Stimulated activated CD4-positive, alpha-beta T cell treated with anti-CD3 and anti-CD28 coated beads, Interleukin-1b, Interleukin-23, amount 100 ng/mL, for 24 hours (primary cell): ENCODE measurements at regions not wholly inside any gene's neighbourhood (a gene's known extent, or its start where the extent isn't known, plus 50 kb on each side); places are given as distances from the start of the nearest gene placed in this dataset.
"Not testable (repeated sequence)": the region's sequence is repeated elsewhere in the genome, so short reads cannot be mapped to it uniquely, and the experiment has no call there.

Experiments
- DNase-seq, 4 experiments: peaks; one replicate each; pipeline ENCODE4 v3.0.0-alpha.2; 2020; ENCODE audit warnings: low read depth in 4 of 4, low spot score in 1 of 4

GRCh38 chr12:123062681-123063486 lies 82.4 kb downstream of the ARL6IP4 start:
- DNase-seq: no peak

DNA sequence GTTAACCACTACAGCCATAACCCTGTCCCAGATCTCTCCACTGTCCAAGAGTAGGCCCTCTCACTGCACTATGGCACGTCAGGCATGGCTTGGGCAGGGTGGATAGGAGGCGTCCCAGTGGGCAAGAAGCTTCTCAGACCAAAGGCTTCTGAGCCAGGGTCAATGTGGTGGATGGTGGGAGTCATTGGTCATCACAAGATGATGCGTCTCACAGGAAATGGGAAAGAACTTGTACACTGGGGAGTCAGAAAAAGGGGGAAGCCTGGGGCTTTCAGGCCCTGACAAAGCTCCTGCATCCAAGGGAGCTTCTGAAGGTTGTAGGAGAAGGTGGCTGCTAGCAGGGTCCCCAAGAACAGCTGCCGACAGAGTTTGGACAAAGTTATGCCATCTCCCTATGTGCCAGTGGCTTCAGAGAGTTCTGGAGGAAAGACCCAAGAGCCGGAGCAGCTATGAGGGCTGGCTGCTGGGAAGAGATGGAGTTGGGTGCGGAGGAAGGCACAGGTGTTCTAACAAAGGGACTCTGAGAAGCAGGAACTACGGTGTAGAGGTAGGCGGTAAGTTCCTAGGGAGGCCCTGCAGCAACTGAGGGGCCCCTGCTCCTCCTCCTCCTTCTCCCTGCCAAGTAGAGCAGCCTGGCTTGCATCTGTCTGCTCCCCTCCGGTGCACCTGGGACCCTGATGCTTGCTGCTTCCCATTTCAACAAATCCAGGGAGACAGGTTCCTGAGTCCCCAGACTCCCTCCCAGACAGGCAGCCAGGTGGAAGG lies 81.1 kb downstream of the ARL6IP4 start:
- no peak for DNase-seq

GRCh38 chr12:123059500-123059899 lies 79.0 kb downstream of the ARL6IP4 start:
- DNase-seq: no peak

GRCh38 chr12:123058980-123059379 lies 78.5 kb downstream of the ARL6IP4 start:
- no peak for DNase-seq

DNA sequence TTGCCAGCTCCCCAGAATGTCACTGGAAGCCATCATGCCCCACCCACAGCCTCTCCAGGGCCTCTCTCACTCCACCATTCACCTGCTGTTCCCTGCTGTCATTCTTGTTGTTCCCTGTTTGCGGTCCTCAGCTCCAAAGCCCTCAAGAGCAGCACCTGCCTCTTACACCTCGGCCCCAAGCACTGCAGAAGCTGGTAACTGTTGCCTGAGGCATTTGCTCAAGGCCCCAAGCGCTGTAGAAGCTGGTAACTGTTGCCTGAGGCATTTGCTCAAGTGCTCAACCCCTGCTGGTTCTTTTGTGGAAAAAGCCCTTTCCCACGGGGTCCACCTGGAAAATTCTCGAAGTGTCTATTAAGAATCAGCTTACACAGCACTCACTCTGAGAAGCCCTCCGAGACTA lies 78.0 kb downstream of the ARL6IP4 start:
- no peak for DNase-seq

DNA sequence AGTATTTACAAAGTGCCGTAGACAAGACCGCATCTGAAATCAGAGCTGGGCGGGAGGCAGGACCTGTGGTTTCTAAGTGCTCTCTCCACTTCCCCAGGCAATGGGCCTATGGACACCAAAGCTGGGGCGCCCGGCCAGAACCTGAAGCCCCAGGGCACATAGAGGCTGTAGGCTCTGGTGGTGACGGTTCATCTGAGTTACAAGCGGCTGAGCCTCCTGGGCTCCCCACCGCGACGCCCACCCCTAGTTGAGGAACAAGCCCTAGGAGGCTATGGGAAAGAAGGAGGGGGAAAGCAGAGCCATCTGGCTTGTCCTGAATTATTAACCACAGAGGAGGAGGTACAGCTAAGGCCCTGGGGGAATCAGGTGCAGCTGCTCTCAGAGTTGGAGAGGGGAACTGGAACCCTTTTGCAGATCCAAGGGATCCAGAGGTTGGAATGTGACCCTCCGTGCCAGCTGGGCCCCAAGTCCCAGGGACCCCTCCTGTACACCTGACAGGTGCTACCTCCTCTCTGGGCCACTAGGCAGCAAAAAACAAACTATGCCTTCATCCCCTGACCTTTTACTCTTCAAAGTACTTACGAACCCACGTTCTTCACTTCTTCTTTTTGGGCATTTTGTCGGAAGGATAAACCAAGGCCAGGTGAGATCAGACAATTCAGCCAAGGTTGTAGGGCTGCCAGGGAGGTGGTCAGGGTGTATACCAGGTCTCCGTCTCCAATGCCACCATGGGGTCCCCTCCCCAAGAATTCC lies 77.2 kb downstream of the ARL6IP4 start:
- no peak for DNase-seq

DNA sequence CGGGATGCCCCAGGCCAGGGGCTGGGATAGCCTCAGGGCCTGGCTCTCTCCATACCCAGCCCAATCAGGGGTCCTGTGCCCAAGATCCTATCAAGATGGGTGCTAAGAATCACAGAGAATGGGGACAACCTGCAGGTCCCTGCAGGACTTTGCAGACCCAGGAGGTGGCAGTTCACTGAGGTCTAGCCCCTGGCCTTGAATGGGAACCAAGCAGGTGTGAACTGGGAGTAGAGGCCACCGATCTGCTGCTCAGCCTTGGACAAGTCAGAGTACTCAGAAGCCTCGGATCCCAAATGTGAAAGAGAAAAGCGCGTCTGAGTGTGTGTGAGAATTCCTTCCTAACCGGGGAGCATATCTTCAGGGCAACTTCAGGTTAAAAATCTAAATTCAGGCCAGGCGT lies 76.2 kb downstream of the ARL6IP4 start:
- DNase-seq: no peak

DNA sequence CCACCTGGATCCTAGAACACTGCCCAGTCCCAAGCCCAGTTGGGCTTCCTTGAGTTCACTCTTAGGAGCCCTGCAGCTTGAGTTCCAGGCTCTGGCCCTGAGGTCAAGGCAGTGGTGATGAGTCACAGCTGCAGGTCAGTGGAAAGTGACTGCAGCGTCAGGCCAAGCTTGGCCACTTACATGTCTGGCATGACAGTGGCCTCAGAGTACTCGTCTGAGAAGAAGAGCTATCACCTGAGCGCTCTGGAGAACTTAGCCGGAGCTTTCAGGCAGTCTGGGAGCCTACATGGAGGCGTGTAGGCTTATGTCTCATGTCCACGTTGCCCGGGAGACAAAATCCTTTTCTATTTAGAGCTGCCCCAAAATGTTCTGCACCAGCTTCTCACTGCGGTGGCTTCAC lies 75.6 kb downstream of the ARL6IP4 start:
- no peak for DNase-seq

DNA sequence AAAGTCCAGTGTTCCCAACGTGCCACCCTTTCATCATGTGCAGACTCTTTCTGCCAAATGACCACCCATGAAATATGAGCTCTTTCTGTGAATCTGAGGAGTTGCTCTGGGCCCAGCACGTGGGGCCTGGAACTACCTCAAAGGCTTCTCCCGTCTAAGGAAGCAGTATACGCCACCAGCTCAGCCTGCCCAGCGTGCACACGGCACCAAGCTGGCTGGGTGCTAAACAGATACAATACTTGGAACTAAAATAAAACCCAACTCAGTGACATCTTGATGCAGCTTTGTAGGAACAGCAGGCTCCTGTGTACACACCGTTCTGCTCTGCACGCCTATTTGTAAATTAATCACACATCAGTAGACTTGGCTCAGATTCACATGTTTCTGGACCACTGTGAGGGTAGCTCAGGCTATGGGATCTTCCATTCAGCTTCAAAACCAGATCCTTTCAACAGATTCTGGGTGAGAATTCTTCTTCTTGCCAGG lies 74.8 kb downstream of the ARL6IP4 start:
- DNase-seq: no peak

DNA sequence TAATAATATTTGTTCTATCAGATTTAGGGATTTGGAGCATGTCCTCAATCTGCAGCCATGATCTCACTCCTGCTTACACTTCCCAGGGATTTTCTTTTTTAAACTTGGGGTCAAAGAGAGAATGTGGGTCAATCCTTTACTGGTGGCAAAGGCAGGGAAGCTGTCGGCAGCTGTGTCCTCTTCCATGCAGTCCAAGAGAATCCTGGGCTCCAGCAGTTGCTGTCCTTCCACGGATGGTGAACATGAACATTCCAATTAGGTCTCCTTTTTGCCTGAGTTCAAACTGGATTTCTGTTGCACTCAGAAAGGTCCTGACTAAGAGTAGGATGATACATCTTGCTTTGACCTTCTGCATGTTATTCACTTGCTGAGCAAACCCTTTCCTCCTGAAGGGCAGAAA lies 73.9 kb downstream of the ARL6IP4 start:
- no peak for DNase-seq

DNA sequence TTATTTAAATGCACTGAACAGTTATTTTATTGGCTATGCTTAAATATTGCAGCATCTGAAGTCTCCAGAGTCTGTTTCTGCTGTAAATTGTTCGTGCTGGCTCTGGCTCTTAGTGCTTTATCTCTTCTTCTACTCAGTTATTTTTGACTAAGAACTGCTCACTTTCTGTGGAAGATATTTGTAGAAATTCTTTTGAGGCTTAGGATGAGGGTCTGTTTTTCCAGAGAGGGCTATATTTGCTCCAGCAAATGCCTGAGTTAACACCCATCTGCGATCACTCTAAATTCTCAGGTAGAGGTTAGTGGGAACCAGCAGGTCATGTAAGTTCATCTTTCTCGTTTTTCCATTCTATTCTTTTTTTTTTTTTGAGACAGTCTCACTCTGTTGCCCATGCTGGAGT lies 71.1 kb downstream of the ARL6IP4 start:
- DNase-seq: no peak

GRCh38 chr12:123050913-123051312 lies 70.4 kb downstream of the ARL6IP4 start:
- no peak for DNase-seq

- no peak for DNase-seq
Measured at GRCh38 chr12:123050331-123050831, 69.9 kb downstream of the ARL6IP4 start.

DNA sequence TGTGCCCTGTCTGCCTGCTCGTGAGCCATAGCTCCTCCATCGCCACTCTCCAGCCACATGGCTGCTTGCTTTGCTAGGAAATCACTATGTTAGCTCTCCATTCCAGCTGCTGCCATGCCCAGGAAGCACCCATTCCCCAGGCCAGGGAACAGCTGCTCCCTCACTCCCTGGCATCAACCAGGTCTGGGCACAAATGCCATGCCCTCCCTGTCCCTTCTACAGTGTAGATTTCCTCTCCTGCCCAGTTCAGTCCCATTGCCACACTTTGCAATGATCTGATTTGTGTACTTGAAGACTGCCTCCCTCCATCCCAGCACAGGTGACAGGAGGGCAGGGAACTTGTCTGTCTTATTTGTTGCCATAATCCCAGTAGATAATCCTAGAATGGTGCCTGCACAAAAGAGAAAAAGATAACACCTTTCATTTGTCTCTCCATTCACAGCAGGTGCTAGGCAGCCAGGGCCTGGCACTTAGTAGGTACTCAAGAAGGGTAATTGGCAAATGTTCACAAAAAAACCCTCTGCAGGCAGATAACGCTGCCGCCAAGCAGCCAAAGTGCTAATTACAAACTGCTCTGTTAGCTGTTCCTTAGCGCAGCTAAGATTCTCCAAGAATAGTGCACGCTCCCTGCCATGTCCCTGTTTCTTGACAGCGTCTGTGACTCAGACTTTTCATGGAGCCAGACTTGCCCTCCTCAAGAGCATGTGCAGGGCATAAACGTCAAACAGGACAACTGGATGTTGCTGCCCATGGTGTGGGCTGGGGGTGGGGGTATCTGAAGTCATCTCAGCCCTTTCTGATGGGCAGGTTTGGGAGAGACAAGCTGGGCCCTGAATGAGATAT lies 69.1 kb downstream of the ARL6IP4 start:
- no peak for DNase-seq

DNA sequence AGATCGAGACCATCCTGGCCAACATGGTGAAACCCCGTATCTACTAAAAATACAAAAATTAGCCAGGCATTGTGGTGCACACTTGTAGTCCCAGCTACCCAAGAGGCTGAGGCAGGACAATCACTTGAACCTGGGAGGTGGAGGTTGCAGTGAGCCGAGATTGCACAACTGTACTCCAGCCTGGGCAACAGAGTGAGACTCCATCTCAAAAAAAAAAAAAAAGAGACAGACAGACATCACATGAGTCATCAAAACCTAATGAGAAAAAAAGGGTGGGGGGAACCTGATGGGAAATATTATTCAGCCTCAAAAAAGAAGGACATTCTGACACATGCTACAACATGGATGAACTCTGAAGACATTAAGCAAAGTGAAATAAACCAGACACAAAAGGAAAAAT lies 67.4 kb downstream of the ARL6IP4 start:
- not testable (repeated sequence) for DNase-seq

DNA sequence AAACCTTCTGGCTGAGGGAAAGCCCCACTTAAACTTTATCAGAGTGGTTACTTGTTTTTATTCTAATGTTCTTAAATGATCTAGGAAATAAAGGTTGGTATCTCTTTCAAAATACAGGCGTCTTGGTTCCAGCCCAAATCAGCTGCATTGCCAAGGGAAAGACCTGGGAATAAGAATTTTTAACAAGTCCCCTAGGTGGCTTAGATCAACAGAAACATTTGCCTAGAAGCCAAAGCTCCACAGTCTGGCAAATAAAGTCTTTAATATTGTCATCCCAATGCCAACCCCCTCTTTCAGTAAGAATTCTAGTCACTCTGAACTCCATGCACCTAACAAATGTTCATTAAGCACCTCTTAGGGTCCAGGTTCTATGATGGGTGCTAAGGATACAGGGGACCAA lies 66.8 kb downstream of the ARL6IP4 start:
- DNase-seq: no peak

GRCh38 chr12:123046431-123046830 lies 66.0 kb downstream of the ARL6IP4 start:
- no peak for DNase-seq

GRCh38 chr12:123045678-123046077 lies 65.2 kb downstream of the ARL6IP4 start:
- no peak for DNase-seq

- DNase-seq: no peak
Measured at GRCh38 chr12:123044351-123044750, 63.9 kb downstream of the ARL6IP4 start.

- peak; percentile 22 to 65 (median 40) for DNase-seq
Measured at GRCh38 chr12:123043536-123044001, 63.1 kb downstream of the ARL6IP4 start.
